ENCODE measurements at regions not wholly inside any gene's neighbourhood (a gene's known extent, or its start where the extent isn't known, plus 50 kb on each side); places are given as distances from the start of the nearest gene placed in this dataset.

- Histone ChIP-seq H3K27me3 (ENCODE audit: control insufficient read depth, insufficient read depth, low read length) (no peaks in the 10 kb centered on the region), H3K4me3 (ENCODE audit: low read depth, low read length) (no peak overlapping the region), H3K36me3 (ENCODE audit: control insufficient read depth, insufficient read depth, low read length) (no peaks in the 10 kb centered on the region)
- ChIA-PET CTCF (no interaction called here), POLR2A (no interaction called here)
- no peak for DNase-seq (ENCODE audit: low read depth)
- no peak for TF ChIP-seq CTCF (IDR thresholded peaks at IDR 0.05; ENCODE audit: insufficient read depth, low read depth, low read length)
Measured at GRCh38 chr2:238689871-238690389, 158.0 kb upstream of the TWIST2 start.

GRCh38 chr2:238690511-238690910, 157.4 kb upstream of the TWIST2 start:
- Histone ChIP-seq H3K27me3 (ENCODE audit: control insufficient read depth, insufficient read depth, low read length) (no peaks in the 10 kb centered on the region), H3K36me3 (ENCODE audit: control insufficient read depth, insufficient read depth, low read length) (no peaks in the 10 kb centered on the region), H3K4me3 (ENCODE audit: low read depth, low read length) (no peak overlapping the region)
- no peak for DNase-seq (ENCODE audit: low read depth)
- CTCF ChIA-PET: interaction anchor here (0.9 kb wide), 1 partner anchor 13 kb away, joined by 3 read pairs; no protein-coding TSS in a partner anchor
- TF ChIP-seq CTCF (IDR thresholded peaks at IDR 0.05; ENCODE audit: insufficient read depth, low read depth, low read length): no peak
- POLR2A ChIA-PET: no interaction called here

- no peak for DNase-seq (ENCODE audit: low read depth)
- H3K36me3 ChIP-seq (ENCODE audit: control insufficient read depth, insufficient read depth, low read length): no peaks in the 10 kb centered on the region
- TF ChIP-seq CTCF (IDR thresholded peaks at IDR 0.05; ENCODE audit: insufficient read depth, low read depth, low read length): no peak
- peaks cover 2% of the 10 kb centered on the region; the same call in 1 of the 2 replicates for H3K27me3 ChIP-seq (ENCODE audit: control insufficient read depth, insufficient read depth, low read length)
- no peak overlapping the region for H3K4me3 ChIP-seq (ENCODE audit: low read depth, low read length)
- CTCF ChIA-PET: interaction anchor here (0.8 to 0.9 kb wide), 3 partner anchors 12 to 334 kb away, joined by 3 read pairs; no protein-coding TSS in a partner anchor
- POLR2A ChIA-PET: no interaction called here
Measured at GRCh38 chr2:238691596-238692491, 156.0 kb upstream of the TWIST2 start.

GRCh38 chr2:238692562-238692961, 155.3 kb upstream of the TWIST2 start:
- Histone ChIP-seq H3K27me3 (ENCODE audit: control insufficient read depth, insufficient read depth, low read length) (peaks cover 2% of the 10 kb centered on the region; the same call in 1 of the 2 replicates), H3K36me3 (ENCODE audit: control insufficient read depth, insufficient read depth, low read length) (no peaks in the 10 kb centered on the region), H3K4me3 (ENCODE audit: low read depth, low read length) (no peak overlapping the region)
- TF ChIP-seq CTCF (IDR thresholded peaks at IDR 0.05; ENCODE audit: insufficient read depth, low read depth, low read length): no peak
- ChIA-PET POLR2A (no interaction called here), CTCF (interaction anchor here (0.8 to 1.1 kb wide), 3 partner anchors 12 to 335 kb away, joined by 3 read pairs; no protein-coding TSS in a partner anchor)
- no peak for DNase-seq (ENCODE audit: low read depth)

- POLR2A ChIA-PET: no interaction called here
- H3K4me3 ChIP-seq (ENCODE audit: low read depth, low read length): no peak overlapping the region
- H3K36me3 ChIP-seq (ENCODE audit: control insufficient read depth, insufficient read depth, low read length): no peaks in the 10 kb centered on the region
- DNase-seq (ENCODE audit: low read depth): no peak
- TF ChIP-seq CTCF (IDR thresholded peaks at IDR 0.05; ENCODE audit: insufficient read depth, low read depth, low read length): no peak
- CTCF ChIA-PET: interaction anchor here (1.1 kb wide), 1 partner anchor 180 kb away, joined by 3 read pairs; no protein-coding TSS in a partner anchor
- H3K27me3 ChIP-seq (ENCODE audit: control insufficient read depth, insufficient read depth, low read length): peaks cover 2% of the 10 kb centered on the region; the same call in 1 of the 2 replicates
Measured at GRCh38 chr2:238693337-238694093, 154.4 kb upstream of the TWIST2 start.

Measured in BJ (cell line).